K562 (cell line): ENCODE measurements at regions not wholly inside any gene's neighbourhood (a gene's known extent, or its start where the extent isn't known, plus 50 kb on each side); places are given as distances from the start of the nearest gene placed in this dataset.

ENCODE experiments used
- ATAC-seq: fragments of 200-7000 bp; cut with Tn5 transposase; 3 replicates; pipeline ENCODE4 v1.9.1; 2020; ENCODE audit warnings: moderate library complexity
- BruUV-seq: library from RNA; stranded (reverse); fragments of 400-500 nt; replicated peaks from 2 replicates; lab custom pipeline; 2021; lab: Mats Ljungman, UMichigan
- CTCF ChIA-PET: fragments of 300-600 bp; formaldehyde crosslinking; extraction: SDS; loops from one replicate; lab custom pipeline; 2021; ENCODE audit warnings: low intra/inter-chr PET ratio; lab: Yijun Ruan, JAX
- POLR2A ChIA-PET: fragments of 300-600, 350-650 bp; sonication (Branson Sonifier 250); formaldehyde crosslinking; extraction: SDS; loops from one replicate; lab custom pipeline; 2021; ENCODE audit warnings: antibody characterized with exemption, inconsistent platforms; lab: Yijun Ruan, JAX
- DNase-seq, 4 experiments: peaks; one replicate each; pipeline versions ENCODE4 v3.0.0 to v3.0.0-alpha.2; 2011 to 2018; ENCODE audit warnings: low spot score in 3 of 4, mixed read lengths in 3 of 4; ENCODE audit errors: extremely low read depth in 1 of 4
- FAIRE-seq: peaks from 2 replicates; lab custom pipeline; 2011; peaks lifted over from hg19 to GRCh38; lab: Jason Lieb, UNC
- H2AFZ ChIP-seq: 2 replicates; pipeline ENCODE4 v1.6.0; 2011; ENCODE audit warnings: low read depth, low read length, control low read depth, inconsistent platforms
- H3K27ac ChIP-seq: fragments of 200-600 bp; 3 replicates; pipeline ENCODE4 v1.8.0; 2011; ENCODE audit warnings: low read depth, mild to moderate bottlenecking, control low read depth, inconsistent platforms, low read length, moderate library complexity, mixed read lengths; ENCODE audit errors: extremely low read depth
- H3K27me3 ChIP-seq, 2 experiments: fragments of 300-600 bp in 1 of 2; 2 replicates in 1 of 2; 3 replicates in 1 of 2; pipeline versions ENCODE4 v1.6.0 to v1.8.0; 2011; ENCODE audit warnings: inconsistent platforms in 2 of 2, low read length in 2 of 2, mild to moderate bottlenecking in 1 of 2, mixed read lengths in 1 of 2, moderate library complexity in 1 of 2; ENCODE audit not compliant: control insufficient read depth in 2 of 2, insufficient read depth in 2 of 2
- H3K36me3 ChIP-seq: fragments of 300-600 bp; 3 replicates; pipeline ENCODE4 v1.8.0; 2011; ENCODE audit warnings: mild to moderate bottlenecking, low read length, inconsistent platforms; ENCODE audit not compliant: control insufficient read depth, insufficient read depth
- H3K4me1 ChIP-seq, 2 experiments: fragments of 200-600 bp in 1 of 2; replicated peaks in 1 of 2; 2 replicates in 1 of 2; 3 replicates in 1 of 2; pipeline versions ENCODE4 v1.5.1 to v1.8.0; 2011; ENCODE audit warnings: inconsistent platforms in 2 of 2, low read length in 2 of 2, mild to moderate bottlenecking in 1 of 2, mixed read lengths in 1 of 2, moderate library complexity in 1 of 2; ENCODE audit not compliant: control insufficient read depth in 2 of 2, insufficient read depth in 2 of 2
- H3K4me2 ChIP-seq: 2 replicates; pipeline ENCODE4 v1.6.1; 2011; ENCODE audit warnings: low read length, control low read depth, inconsistent platforms, mixed read lengths; ENCODE audit not compliant: insufficient read depth
- H3K4me3 ChIP-seq: fragments of 200-600 bp; sonication (generic), shearing (Covaris generic); 2 replicates; pipeline ENCODE4 v1.5.1; 2016; ENCODE audit warnings: control low read depth, inconsistent platforms
- H3K79me2 ChIP-seq: fragments of 200-600 bp; 3 replicates; pipeline ENCODE4 v1.8.0; 2011; ENCODE audit warnings: low read length, inconsistent platforms; ENCODE audit not compliant: control insufficient read depth, insufficient read depth
- H3K9ac ChIP-seq, 2 experiments: 2 replicates each; pipeline versions ENCODE4 v1.6.0 to v1.6.1; 2011; ENCODE audit warnings: low read depth in 2 of 2, low read length in 2 of 2, control low read depth in 1 of 2, inconsistent platforms in 1 of 2, mild to moderate bottlenecking in 1 of 2, mixed read lengths in 1 of 2; ENCODE audit not compliant: insufficient read depth in 1 of 2
- H3K9me1 ChIP-seq: one replicate; pipeline ENCODE4 v1.6.0; 2011; ENCODE audit warnings: inconsistent platforms, mild to moderate bottlenecking, low read length, moderate library complexity; ENCODE audit not compliant: control insufficient read depth, insufficient read depth
- H3K9me3 ChIP-seq: replicated peaks from 2 replicates; pipeline ENCODE4 v1.5.1; 2011; ENCODE audit warnings: low read depth, low read length, inconsistent platforms; ENCODE audit not compliant: control insufficient read depth, insufficient read depth
- H4K20me1 ChIP-seq: replicated peaks from 2 replicates; pipeline ENCODE4 v1.6.1; 2011; ENCODE audit warnings: low read length, inconsistent platforms, mixed read lengths; ENCODE audit not compliant: control insufficient read depth, insufficient read depth
- GATAD2B ChIP-seq: fragments of 450-650 bp; IDR thresholded peaks from 2 replicates; pipeline ENCODE4 v1.6.1; 2017; ENCODE audit warnings: mild to moderate bottlenecking, borderline replicate concordance
- RBM22 ChIP-seq: fragments of 200-400 bp; formaldehyde crosslinking; IDR thresholded peaks from 2 replicates; pipeline ENCODE4 v1.6.1; 2018; ENCODE audit warnings: low read length, low read depth; ENCODE audit not compliant: poor library complexity, severe bottlenecking
- RUNX1 ChIP-seq: sonication (generic); IDR thresholded peaks from 2 replicates; pipeline ENCODE4 v1.6.1; 2016; ENCODE audit warnings: antibody characterized with exemption, low read depth
- SMAD1 ChIP-seq: fragments of 150-350 bp; IDR thresholded peaks from 2 replicates; pipeline ENCODE4 v1.6.1; 2014; ENCODE audit warnings: low read length, low read depth; ENCODE audit not compliant: partially characterized antibody
- ZNF224 ChIP-seq: sonication (generic); formaldehyde crosslinking; IDR thresholded peaks from 2 replicates; pipeline ENCODE4 v1.8.0; 2022; ENCODE audit warnings: mild to moderate bottlenecking, missing genetic modification reagents
- ZNF766 ChIP-seq: fragments of 200-800 bp; sonication (Bioruptor generic); conservative IDR thresholded peaks from 2 replicates; pipeline ENCODE4 v1.6.1; 2016; ENCODE audit warnings: missing genetic modification characterization, missing compliant biosample characterization
- WGBS: fragments of 100-300 bp; shearing (Covaris generic); methylation state at CpG from one replicate; pipeline ENCODE4 v1.1.6; 2016; ENCODE audit warnings: low coverage, mixed read lengths; ENCODE audit not compliant: insufficient coverage; ENCODE audit errors: missing lambda C conversion rate; 5-methylcytosine and 5-hydroxymethylcytosine counted together
- in situ Hi-C: fragments of 300-500 bp; cut with MboI; formaldehyde crosslinking; loops from 4 replicates; pipeline ENCODE4 v1.15.0; 2018; ENCODE audit warnings: inconsistent platforms, mixed read lengths
- intact Hi-C: fragments of 100-400 bp; cut with micrococcal nuclease; formaldehyde crosslinking; loops from 2 replicates; pipeline ENCODE4 v1.14.2; 2022

- H3K9me3 ChIP-seq, result no peaks in the 10 kb centered on the region
- no TSS peak for BruUV-seq
- DNase-seq, result no peak
- no peak overlapping the region for H3K9ac ChIP-seq
- H3K9me1 ChIP-seq, result no peaks in the 10 kb centered on the region
- H2AFZ ChIP-seq, result no peak overlapping the region
- no peaks in the 10 kb centered on the region for H3K79me2 ChIP-seq
- intact Hi-C loops (no loop called here), in situ Hi-C loops (no loop called here)
- ChIA-PET CTCF (no interaction called here), POLR2A (no interaction called here)
- H3K4me3 ChIP-seq, result no peak overlapping the region
- TF ChIP-seq RUNX1, result no peak
- TF ChIP-seq GATAD2B, result no peak
- TF ChIP-seq RBM22, result no peak
- TF ChIP-seq ZNF766 (CRISPR knock-in tag), result no peak
- TF ChIP-seq SMAD1, result no peak
- no peak for TF ChIP-seq ZNF224 (CRISPR knock-in tag)
- 3% methylated on average over 2 of the region's 2 CpGs for whole genome bisulfite sequencing
- H4K20me1 ChIP-seq, result no peaks in the 10 kb centered on the region
- no peak for ATAC-seq
- H3K36me3 ChIP-seq, result no peaks in the 10 kb centered on the region
- no peaks in the 10 kb centered on the region for H3K4me1 ChIP-seq
- H3K27me3 ChIP-seq, result no peaks in the 10 kb centered on the region
- no peak overlapping the region for H3K27ac ChIP-seq
- H3K4me2 ChIP-seq, result no peak overlapping the region
- no peak for FAIRE-seq
Observed at GRCh38 chr12:89992668-89993451, 284.2 kb upstream of the ATP2B1 start.
